ENCODE measurements at regions not wholly inside any gene's neighbourhood (a gene's known extent, or its start where the extent isn't known, plus 50 kb on each side); places are given as distances from the start of the nearest gene placed in this dataset.

- CTCF ChIA-PET, result interaction anchor here (0.6 to 1.9 kb wide), 7 partner anchors 15 to 231 kb away, joined by 3 to 5 read pairs (median 5); no protein-coding TSS in a partner anchor
Measured at GRCh38 chr18:24656551-24657443, 196.4 kb downstream of the HRH4 start.

More at GRCh38 chr18:24656551-24657443, 196.4 kb downstream of the HRH4 start:
- no TSS peak for BruUV-seq (replicated peaks)
- peak overlapping the region; percentile 77 for H2AFZ ChIP-seq (replicated peaks; ENCODE audit: low read length, poor library complexity)
- TF ChIP-seq MAZ (IDR thresholded peaks at IDR 0.05; ENCODE audit: borderline replicate concordance, low read depth, low read length) (peak; percentile 66; the same call in 1 of the 2 replicates), MXI1 (IDR thresholded peaks at IDR 0.05; ENCODE audit: borderline replicate concordance, low read depth, low read length) (no peak), FOS (IDR thresholded peaks at IDR 0.05; ENCODE audit: low read depth, low read length) (peak; percentile 84), USF2 (IDR thresholded peaks at IDR 0.05; ENCODE audit: low read depth, low read length) (no peak), SMC3 (IDR thresholded peaks at IDR 0.05; ENCODE audit: low read depth, low read length) (no peak), BHLHE40 (IDR thresholded peaks at IDR 0.05; ENCODE audit: low read depth, low read length) (0 out of 2 replicates have a peak, but pooled peaks have one; percentile 53), POLR2A (IDR thresholded peaks at IDR 0.05; ENCODE audit: low read depth, low read length) (no peak), RCOR1 (IDR thresholded peaks at IDR 0.05; ENCODE audit: insufficient replicate concordance, low read length) (peak; percentile 97), MAFK (IDR thresholded peaks at IDR 0.05; ENCODE audit: low read depth, low read length) (no peak), CEBPB (IDR thresholded peaks at IDR 0.05; ENCODE audit: low read depth, low read length) (peak; percentile 76), RAD21 (IDR thresholded peaks at IDR 0.05; ENCODE audit: low read length) (no peak), ELK1 (IDR thresholded peaks at IDR 0.05; ENCODE audit: borderline replicate concordance, low read depth, low read length) (no peak), RFX5 (IDR thresholded peaks at IDR 0.05; ENCODE audit: low read depth, low read length) (no peak)
- peak overlapping the region; percentile 78 for H4K5ac ChIP-seq (ENCODE audit: low read depth, low read length)
- peaks cover 26% of the 10 kb centered on the region for H3K4me1 ChIP-seq (ENCODE audit: control insufficient read depth, insufficient read depth, low read length)
- 100% methylated on average over 2 of the region's 7 CpGs; no CpG with 5 or more reads in 1 of the 2 experiments for WGBS, 2 experiments (ENCODE audit: extremely low coverage in 2 of 2, insufficient read length in 1 of 2)
- H3K4me3 ChIP-seq (ENCODE audit: insufficient read depth, low read depth, low read length), result no peak overlapping the region
- peak overlapping the region; percentile 95 for H3K4ac ChIP-seq (ENCODE audit: low read depth, low read length)
- in situ Hi-C loops (cut with MboI; ENCODE audit: low sequenced_read_pairs), result no loop called here
- H3K23ac ChIP-seq (ENCODE audit: low read depth, low read length), result peak overlapping the region; percentile 65
- H3K9me3 ChIP-seq (ENCODE audit: control insufficient read depth, insufficient read depth, low read length), result no peaks in the 10 kb centered on the region
- peak overlapping the region; percentile 98 for H2BK120ac ChIP-seq (ENCODE audit: low read depth, low read length)
- H3K36me3 ChIP-seq (ENCODE audit: control insufficient read depth, insufficient read depth, low read length), result no peaks in the 10 kb centered on the region
- DNase-seq, result peak; percentile 94
- H2BK20ac ChIP-seq (ENCODE audit: low read depth, low read length), result peak overlapping the region; percentile 96
- peak overlapping the region; percentile 81; the same call in 1 of the 2 replicates for H3K27ac ChIP-seq (ENCODE audit: insufficient read depth, low read length)
- H3K9ac ChIP-seq (ENCODE audit: low read depth, low read length), result 0 out of 2 replicates have a peak overlapping the region, but pooled peaks have one; percentile 9
- peaks cover 15% of the 10 kb centered on the region for H3K9me1 ChIP-seq (ENCODE audit: insufficient read depth, low read length)
- H2BK5ac ChIP-seq (ENCODE audit: low read depth, low read length, poor library complexity, severe bottlenecking), result peak overlapping the region; percentile 63
- no peaks in the 10 kb centered on the region for H3K27me3 ChIP-seq (ENCODE audit: control insufficient read depth, insufficient read depth, low read length)
- H3K18ac ChIP-seq (ENCODE audit: low read depth, low read length), result peak overlapping the region; percentile 90
- no peaks in the 10 kb centered on the region for H4K20me1 ChIP-seq (ENCODE audit: insufficient read depth, low read length)
- peak overlapping the region; percentile 98 for H2AK5ac ChIP-seq (ENCODE audit: low read depth, low read length)
- dilution Hi-C loops (cut with HindIII; ENCODE audit: low sequenced_read_pairs, unreplicated experiment), result no loop called here
- peak overlapping the region; percentile 19; the same call in 1 of the 2 replicates for H3K4me2 ChIP-seq (ENCODE audit: low read depth, low read length)
- H4K8ac ChIP-seq (ENCODE audit: low read depth in 2 of 2, low read length in 2 of 2), result peak overlapping the region; percentile 8 to 74; a peak in 3 of 4 replicates
- peak; percentile 90 for ATAC-seq (ENCODE audit: low read depth)
- peak overlapping the region; percentile 54 for H3K56ac ChIP-seq (ENCODE audit: extremely low read depth, insufficient read depth, low read length)
- H2AK9ac ChIP-seq (replicated peaks; ENCODE audit: low read depth, low read length, poor library complexity), result no peak overlapping the region
- peak overlapping the region; percentile 83 for H3K14ac ChIP-seq (replicated peaks; ENCODE audit: low read depth, low read length)
- POLR2A ChIA-PET (ENCODE audit: unreplicated experiment), result interaction anchor here (0.6 to 1.8 kb wide), 5 partner anchors 15 to 66 kb away, joined by 3 to 8 read pairs (median 4); no protein-coding TSS in a partner anchor
- peak overlapping the region; percentile 63; the same call in 1 of the 3 replicates for H2BK15ac ChIP-seq (ENCODE audit: low read depth, low read length)
- no peaks in the 10 kb centered on the region for H3K79me1 ChIP-seq (ENCODE audit: low read depth in 1 of 2, low read length in 2 of 2)
- H4K91ac ChIP-seq (ENCODE audit: insufficient read depth, low read depth, low read length), result peak overlapping the region; percentile 90
- intact Hi-C loops (cut with micrococcal nuclease), result no loop called here
